SH-SY5Y (cell line): ENCODE measurements at regions not wholly inside any gene's neighbourhood (a gene's known extent, or its start where the extent isn't known, plus 50 kb on each side); places are given as distances from the start of the nearest gene placed in this dataset.

Experiments used
- GATA2 ChIP-seq: IDR thresholded peaks from 2 replicates; pipeline ENCODE4 v1.6.1; 2011; ENCODE audit warnings: mild to moderate bottlenecking, low read depth, low read length
- GATA3 ChIP-seq: IDR thresholded peaks from 2 replicates; pipeline ENCODE4 v1.6.1; 2011; ENCODE audit warnings: low read depth, mild to moderate bottlenecking, low read length, moderate library complexity

GRCh38 chr6:119902681-119903080 is 553.1 kb upstream of the MAN1A1 start:
- TF ChIP-seq GATA2, result no peak
- TF ChIP-seq GATA3, result no peak
